ENCODE measurements at regions not wholly inside any gene's neighbourhood (a gene's known extent, or its start where the extent isn't known, plus 50 kb on each side); places are given as distances from the start of the nearest gene placed in this dataset.

GRCh38 chr11:33944345-33944692 is 52.4 kb upstream of the LMO2 start:
- TF ChIP-seq CTCF (IDR thresholded peaks at IDR 0.05; ENCODE audit: low read length): no peak
- TF ChIP-seq EZH2 (IDR thresholded peaks at IDR 0.05; ENCODE audit: borderline replicate concordance, low read length): no peak

Measured in OCI-LY1 (cell line).